OCI-M1 (cell line): ENCODE measurements at regions not wholly inside any gene's neighbourhood (a gene's known extent, or its start where the extent isn't known, plus 50 kb on each side); places are given as distances from the start of the nearest gene placed in this dataset.
"Not testable (repeated sequence)": the region's sequence is repeated elsewhere in the genome, so short reads cannot be mapped to it uniquely, and the experiment has no call there.

Experiments used
- DNase-seq: peaks from one replicate; lab custom pipeline; 2025; lab: John Stamatoyannopoulos, UW

GRCh38 chr2:122651236-122651635 lies 895.8 kb downstream of the TSN start:
- no peak for DNase-seq

- DNase-seq, result no peak
Measured at GRCh38 chr2:122651780-122652179, 896.3 kb downstream of the TSN start.

GRCh38 chr2:122652670-122653069 lies 897.2 kb downstream of the TSN start:
- no peak for DNase-seq

GRCh38 chr2:122656403-122656802 lies 901.0 kb downstream of the TSN start:
- no peak for DNase-seq

GRCh38 chr2:122660786-122661634 lies 905.6 kb downstream of the TSN start:
- no peak for DNase-seq

GRCh38 chr2:122663620-122664019 lies 908.2 kb downstream of the TSN start:
- DNase-seq, result no peak

- no peak for DNase-seq
Measured at GRCh38 chr2:122669627-122670026, 914.2 kb downstream of the TSN start.

GRCh38 chr2:122670897-122671296 lies 915.4 kb downstream of the TSN start:
- DNase-seq, result no peak

GRCh38 chr2:122680662-122681061 lies 925.2 kb downstream of the TSN start:
- DNase-seq, result no peak

GRCh38 chr2:122681626-122682025 lies 926.2 kb downstream of the TSN start:
- DNase-seq, result no peak

- DNase-seq, result no peak
Measured at GRCh38 chr2:122682356-122682755, 926.9 kb downstream of the TSN start.

- DNase-seq, result no peak
Measured at GRCh38 chr2:122683018-122683417, 927.6 kb downstream of the TSN start.

- no peak for DNase-seq
Measured at GRCh38 chr2:122692400-122693083, 937.1 kb downstream of the TSN start.

GRCh38 chr2:122697415-122697814 lies 942.0 kb downstream of the TSN start:
- DNase-seq, result no peak

- no peak for DNase-seq
Measured at GRCh38 chr2:122703676-122704075, 948.2 kb downstream of the TSN start.

GRCh38 chr2:122704109-122704563 lies 948.7 kb downstream of the TSN start:
- DNase-seq, result no peak

- no peak for DNase-seq
Measured at GRCh38 chr2:122705746-122706145, 950.3 kb downstream of the TSN start.

- no peak for DNase-seq
Measured at GRCh38 chr2:122706757-122707223, 951.3 kb downstream of the TSN start.

- no peak for DNase-seq
Measured at GRCh38 chr2:122707224-122707824, 951.9 kb downstream of the TSN start.

- DNase-seq, result no peak
Measured at GRCh38 chr2:122710049-122710448, 954.6 kb downstream of the TSN start.

GRCh38 chr2:122713800-122714199 lies 958.3 kb downstream of the TSN start:
- DNase-seq, result no peak

GRCh38 chr2:122720822-122721221 lies 965.4 kb downstream of the TSN start:
- not testable (repeated sequence) for DNase-seq
